ENCODE measurements at regions not wholly inside any gene's neighbourhood (a gene's known extent, or its start where the extent isn't known, plus 50 kb on each side); places are given as distances from the start of the nearest gene placed in this dataset.

GRCh38 chr11:130536106-130537040 lies 87.9 kb downstream of the ADAMTS15 start:
- TF ChIP-seq CTCF (tag by site-specific recombination; IDR thresholded peaks at IDR 0.05) (no peak), ZNF830 (tag by site-specific recombination; IDR thresholded peaks at IDR 0.05; ENCODE audit: low read depth) (no peak), ZNF24 (tag by site-specific recombination; IDR thresholded peaks at IDR 0.05) (no peak)
